ENCODE measurements at regions not wholly inside any gene's neighbourhood (a gene's known extent, or its start where the extent isn't known, plus 50 kb on each side); places are given as distances from the start of the nearest gene placed in this dataset.

DNA sequence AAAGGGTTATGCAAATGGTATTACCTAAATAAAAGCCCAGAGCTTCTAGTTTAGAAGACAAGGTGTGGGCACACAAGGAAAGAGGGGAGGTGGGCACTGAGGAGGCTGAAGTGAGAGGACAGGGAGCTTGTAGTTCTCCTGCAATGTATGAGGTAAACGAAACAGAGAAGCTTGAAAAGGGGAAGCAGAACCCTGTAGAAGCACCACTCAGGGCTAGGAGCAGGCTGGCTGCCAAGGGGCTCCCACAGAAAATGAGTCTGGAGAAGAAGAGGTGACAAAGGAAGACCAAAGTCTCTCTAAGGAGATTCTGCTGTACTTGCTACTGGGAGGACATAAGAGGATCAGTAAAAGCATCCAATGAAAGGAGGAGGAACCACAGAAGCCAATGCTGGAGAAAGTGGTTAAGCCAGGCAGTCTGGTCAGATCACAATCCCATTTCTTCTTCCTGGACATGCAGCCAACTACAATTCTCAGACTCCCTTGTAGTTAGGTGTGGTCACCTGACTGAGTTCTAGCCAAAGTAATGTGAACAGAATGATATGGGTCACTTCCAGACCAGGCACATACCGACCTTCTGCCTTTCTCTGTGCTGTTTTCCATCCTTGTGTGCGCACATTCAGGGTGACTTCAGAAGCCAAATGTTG, 174.5 kb upstream of the MAP3K1 start:
- TF ChIP-seq, protein P1, sequence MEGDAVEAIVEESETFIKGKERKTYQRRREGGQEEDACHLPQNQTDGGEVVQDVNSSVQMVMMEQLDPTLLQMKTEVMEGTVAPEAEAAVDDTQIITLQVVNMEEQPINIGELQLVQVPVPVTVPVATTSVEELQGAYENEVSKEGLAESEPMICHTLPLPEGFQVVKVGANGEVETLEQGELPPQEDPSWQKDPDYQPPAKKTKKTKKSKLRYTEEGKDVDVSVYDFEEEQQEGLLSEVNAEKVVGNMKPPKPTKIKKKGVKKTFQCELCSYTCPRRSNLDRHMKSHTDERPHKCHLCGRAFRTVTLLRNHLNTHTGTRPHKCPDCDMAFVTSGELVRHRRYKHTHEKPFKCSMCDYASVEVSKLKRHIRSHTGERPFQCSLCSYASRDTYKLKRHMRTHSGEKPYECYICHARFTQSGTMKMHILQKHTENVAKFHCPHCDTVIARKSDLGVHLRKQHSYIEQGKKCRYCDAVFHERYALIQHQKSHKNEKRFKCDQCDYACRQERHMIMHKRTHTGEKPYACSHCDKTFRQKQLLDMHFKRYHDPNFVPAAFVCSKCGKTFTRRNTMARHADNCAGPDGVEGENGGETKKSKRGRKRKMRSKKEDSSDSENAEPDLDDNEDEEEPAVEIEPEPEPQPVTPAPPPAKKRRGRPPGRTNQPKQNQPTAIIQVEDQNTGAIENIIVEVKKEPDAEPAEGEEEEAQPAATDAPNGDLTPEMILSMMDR (IDR thresholded peaks at IDR 0.05): no peak
- TF ChIP-seq POLR2A (IDR thresholded peaks at IDR 0.05): no peak

All from testis (tissue), 2 donors.